ENCODE measurements at regions not wholly inside any gene's neighbourhood (a gene's known extent, or its start where the extent isn't known, plus 50 kb on each side); places are given as distances from the start of the nearest gene placed in this dataset.

DNA sequence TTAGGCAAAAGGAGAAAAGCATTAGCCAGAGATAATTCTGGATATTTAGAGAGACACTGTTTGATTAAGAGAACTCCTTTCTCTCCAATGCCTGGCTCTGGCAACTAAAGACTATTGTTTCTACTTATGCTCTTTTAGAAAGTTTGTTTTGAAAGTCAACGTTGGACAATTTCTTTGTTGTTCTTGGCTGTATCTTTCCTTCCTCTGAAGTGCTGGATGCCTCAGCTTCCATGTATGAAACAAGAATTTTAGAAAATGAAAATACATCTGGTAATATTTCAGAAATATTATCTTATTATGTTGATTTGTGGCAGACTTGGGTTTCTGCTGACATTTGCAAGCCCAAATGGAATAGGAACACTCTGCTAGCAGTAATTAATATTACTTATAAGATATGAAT is 382.6 kb downstream of the SNAPC1 start:
- no peak for DNase-seq (ENCODE audit: low read depth)

DNA sequence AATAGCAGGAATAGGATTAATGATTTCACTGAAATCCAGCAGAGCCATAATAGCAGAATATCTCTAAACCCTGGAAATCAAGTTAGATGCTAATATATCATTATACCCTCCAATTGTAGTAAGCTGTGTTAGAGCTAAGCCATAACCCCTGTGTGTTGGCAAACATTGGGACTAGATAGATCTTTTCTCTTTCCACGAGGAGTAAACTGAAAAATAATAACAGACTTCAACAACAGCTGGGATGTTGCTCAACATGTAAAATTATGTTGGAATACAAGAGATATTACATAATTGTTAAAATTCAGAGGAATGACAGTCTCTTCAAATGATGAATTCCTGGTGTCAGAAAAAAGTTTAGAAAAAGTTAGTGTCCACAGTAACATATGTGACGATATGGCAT is 383.8 kb downstream of the SNAPC1 start:
- no peak for DNase-seq (ENCODE audit: low read depth)

DNA sequence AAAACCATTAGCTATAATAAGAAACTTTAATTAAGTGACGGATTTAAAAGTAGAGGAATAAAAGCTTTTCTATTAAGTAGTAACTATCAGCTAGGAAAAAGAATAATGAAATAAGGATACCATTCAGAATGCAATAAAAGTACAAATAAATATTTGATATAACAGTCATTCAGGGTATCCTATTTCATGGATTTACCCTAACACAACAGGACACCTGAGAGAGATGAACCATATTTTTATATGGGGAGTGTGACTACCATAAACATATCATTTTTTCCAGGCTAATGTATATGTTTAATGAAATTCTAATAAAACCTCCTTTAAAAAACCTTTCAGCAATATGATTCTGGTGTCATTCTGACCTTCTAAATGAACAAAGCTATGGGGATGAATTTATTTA is 393.8 kb downstream of the SNAPC1 start:
- DNase-seq (ENCODE audit: low read depth): no peak

DNA sequence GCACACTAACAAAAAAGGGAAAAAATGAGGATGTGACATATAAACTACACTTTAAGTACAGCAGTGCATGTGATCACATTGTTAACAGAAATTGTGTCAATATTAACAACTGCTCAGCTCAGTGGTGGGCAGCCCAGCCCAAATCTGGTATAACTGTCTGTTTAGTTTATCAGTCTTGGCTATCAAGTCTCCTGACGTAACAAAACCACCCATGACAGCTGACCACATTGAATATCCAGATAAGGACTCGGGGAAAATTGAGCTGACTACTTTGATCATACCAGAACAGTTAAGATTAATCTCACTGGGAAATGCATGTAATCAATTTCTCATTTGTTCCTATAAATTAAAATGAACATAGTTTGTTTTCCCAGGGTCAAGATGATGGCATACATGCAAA is 396.6 kb downstream of the SNAPC1 start:
- DNase-seq (ENCODE audit: low read depth): no peak

DNA sequence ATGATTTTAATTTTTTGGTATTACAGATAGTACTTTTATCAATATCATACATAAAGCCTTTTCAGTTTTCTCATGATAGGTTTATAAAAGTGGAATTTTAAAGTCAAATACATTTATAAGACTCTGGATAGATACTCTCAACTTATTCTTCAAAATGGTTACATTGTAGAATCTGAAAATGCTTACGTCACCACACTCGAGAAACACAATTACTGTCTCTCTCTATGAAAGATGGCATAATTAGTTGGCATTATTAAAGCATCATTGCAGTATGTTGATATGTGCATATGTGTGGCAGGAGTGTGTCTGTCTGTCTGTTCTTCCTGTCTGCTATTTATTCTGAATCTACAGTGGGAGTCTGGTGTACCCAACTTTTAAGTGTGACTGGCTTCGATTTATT is 397.1 kb downstream of the SNAPC1 start:
- DNase-seq (ENCODE audit: low read depth): no peak

DNA sequence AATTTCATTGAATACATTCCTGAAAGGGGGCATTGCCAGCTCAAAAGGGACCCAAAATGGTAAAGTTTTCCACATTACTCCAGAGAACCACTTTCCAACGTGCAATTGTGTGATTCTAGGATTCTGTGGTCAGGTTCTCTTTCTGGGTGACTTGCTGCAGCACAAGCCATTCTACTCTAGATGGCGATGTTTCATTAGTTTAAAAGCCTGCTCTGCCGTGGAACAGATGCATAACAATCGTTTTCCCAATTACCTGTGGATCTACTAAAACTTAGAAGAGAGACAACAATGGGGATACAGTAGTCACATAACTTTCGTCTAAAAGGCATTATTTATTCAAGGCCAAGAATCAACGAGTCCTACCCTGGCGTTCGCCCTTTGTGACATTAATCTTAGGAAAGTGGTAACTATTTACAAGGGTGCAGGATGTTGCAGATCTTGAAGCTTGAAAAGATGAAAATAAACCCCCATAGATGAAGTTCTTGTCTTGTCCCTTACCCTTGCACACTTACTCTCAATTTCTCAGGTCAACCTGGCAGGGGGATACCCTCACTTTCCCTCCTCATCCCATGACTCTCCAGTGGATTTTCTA is 400.9 kb downstream of the SNAPC1 start:
- no peak for DNase-seq (ENCODE audit: low read depth)

DNA sequence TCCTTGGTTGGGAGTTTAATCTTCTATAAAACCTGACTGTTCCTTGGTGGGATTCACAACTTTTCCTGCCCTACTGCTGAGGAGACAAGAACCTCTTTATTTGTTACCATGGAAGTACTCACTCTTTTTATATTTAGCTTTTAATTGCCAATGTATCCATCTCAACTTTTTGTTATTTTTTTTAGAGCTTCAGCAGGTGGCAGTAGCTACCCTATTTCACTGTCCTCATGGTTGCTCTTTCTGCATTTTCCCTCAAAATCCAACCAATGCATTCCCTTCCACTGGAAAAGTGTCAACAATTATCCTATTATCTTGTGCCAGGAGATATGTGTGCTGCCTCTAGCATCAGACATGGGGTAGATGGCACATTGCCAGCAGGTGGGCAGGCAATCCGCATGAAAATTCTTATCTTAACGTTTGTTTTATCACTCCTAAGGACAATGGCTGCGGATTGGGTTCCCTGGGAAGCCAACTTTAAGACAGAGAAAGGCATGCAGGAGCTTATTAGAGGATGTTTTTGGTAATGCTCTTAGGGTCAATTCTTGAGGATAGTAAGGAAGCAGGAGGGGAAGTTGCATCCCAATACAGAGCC is 406.4 kb downstream of the SNAPC1 start:
- DNase-seq (ENCODE audit: low read depth): no peak

DNA sequence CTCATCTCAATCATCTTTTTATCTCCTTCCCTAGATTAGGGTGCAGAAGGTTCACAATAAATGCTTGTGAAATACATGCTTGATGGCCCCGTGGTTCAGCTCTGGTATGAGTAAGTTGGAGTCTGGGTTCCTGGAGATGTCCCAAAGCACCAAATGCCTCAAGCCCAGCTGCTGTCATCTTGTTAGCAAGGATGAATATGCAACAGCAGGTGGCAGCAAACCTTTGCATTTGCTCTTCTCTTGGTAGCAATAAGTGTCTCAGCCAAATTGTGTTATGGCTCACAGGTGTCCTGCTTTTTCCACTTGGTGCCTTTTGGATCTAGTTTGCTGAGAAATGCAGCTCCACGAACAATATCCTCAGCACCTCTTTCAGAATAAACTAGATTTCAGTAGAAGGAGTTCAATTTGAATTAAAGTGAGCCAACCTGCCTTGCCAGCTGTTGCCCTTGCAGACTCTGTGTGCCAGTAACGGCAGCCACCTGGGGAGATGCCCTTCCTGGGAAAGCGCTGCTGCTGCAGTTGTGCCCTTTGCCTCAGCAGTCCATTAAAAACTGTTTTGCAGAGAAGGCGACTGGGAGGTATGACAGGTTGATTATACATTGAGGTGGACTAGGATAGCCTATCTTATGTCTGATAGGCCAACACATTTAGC is 417.3 kb downstream of the SNAPC1 start:
- DNase-seq (ENCODE audit: low read depth): peak; percentile 23

DNA sequence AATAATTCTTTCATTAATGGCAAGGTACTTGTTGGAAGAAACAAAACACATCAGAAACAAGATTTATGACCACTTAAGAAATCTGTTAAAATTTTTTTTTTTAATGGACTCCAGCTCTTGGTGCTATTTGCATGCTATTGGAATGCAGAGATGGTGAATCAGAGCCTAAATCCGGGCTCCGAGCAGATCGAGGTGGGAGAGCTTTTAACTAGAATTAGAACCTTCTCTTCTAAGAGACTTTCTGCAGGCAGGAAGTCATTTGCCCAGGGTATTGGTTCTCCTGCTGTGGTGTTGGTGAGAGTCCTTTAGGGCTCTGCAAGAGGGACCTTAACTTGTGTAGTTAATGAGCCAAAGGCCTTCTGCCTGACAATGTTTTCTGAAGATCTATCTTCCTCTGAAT is 419.4 kb downstream of the SNAPC1 start:
- no peak for DNase-seq (ENCODE audit: low read depth)

DNA sequence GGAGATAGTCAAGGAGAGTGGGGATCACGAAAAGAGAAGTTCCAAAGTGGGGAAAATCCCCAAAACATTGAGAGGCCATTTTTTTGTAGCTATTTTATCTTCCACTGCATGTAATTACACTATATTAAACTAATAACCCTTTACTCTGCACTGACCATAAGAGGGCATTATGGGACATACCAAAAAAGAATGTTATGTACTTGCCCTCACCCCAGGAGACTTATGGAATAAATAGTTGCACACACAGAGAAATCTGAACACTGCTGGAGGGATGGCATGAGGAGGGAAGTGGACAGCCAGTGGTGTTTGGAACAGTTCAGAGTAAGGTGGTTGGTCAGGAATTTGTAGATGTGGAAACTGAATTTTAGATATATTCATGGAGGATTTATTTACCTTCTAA is 422.9 kb downstream of the SNAPC1 start:
- no peak for DNase-seq (ENCODE audit: low read depth)

DNA sequence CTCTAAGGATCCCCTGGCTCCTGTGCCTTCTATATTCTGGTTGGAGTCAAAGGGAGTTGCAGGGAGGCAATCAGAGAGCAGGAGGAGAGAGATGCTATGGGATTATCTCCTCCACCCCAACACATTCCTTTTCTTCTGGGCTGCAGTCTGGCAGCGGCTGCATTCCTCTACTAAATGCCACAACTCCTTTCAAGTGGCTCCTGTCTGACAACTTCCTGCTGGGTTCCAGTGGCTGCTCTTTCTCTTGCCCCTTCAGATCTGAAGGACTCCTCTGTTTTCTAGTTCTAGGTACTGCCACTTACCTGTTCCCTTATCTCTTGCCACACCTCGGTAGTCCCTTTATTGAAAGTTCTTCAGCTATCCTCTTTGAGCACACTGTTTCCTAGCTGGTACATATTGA is 425.0 kb downstream of the SNAPC1 start:
- DNase-seq (ENCODE audit: low read depth): no peak

DNA sequence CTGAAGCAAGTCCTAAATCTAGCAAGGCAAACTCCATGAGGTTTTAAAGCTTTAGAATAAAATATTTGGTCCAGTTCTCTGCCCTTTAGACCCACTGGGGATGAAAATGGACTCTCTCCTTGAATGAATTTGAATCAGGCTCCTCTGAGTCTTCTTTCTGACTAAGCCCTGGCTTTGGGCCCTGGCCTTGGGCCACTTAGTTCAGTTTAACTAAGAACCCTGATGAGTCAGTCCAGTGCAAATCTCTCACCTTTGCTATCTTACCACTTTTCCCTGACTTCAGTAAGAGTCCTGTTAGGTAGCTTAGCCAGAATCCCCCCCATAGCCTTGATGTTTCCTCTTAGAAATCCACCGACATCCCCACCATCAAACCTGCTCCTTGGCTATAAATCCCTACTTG is 427.5 kb downstream of the SNAPC1 start:
- no peak for DNase-seq (ENCODE audit: low read depth)

DNA sequence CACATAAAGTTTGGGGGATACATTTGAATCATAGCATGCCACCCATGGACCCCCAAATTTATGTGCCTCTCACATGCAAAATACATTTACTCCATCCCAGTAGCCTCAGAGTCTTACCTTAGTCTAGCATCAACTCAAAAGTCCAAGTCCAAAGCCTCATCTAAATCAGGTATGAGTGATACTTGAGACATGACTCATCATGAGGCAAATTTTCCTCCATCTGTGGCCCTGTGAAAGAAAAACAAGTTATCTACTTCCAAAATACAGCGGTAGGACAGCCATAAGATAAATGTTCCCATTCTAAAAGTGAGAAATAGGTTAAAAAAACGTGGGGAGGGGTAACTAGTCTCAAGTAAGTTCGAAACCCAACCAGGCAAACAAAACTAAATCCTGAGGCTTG is 444.2 kb downstream of the SNAPC1 start:
- DNase-seq (ENCODE audit: low read depth): no peak

DNA sequence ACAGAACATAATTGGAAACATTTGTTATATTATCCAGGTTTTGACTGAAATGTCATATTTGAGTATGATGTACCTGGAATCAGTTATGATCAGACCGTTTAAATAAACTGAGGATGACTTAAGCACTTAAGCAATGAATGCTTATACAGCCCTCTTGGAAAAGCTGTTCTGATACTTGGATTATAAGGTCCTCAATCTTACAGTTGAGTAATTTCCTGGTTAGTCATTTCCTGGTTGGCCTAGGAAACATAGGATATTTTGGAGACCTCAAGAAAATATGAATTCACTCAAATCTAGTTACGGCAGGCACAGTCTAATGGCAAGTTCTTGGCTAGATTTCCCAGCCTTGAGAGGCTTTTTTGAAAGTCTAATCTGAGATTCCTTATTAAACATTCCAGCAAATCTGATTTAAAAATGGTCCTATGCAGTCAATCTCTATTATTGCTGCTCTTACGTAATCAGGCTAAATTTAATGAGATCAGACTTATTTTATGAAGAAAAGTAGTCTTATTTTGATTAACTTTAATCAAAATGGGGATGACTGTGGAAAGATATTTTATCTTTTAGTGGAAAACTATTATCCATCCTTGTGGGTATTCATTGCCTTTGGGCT is 447.2 kb downstream of the SNAPC1 start:
- DNase-seq (ENCODE audit: low read depth): peak; percentile 24

DNA sequence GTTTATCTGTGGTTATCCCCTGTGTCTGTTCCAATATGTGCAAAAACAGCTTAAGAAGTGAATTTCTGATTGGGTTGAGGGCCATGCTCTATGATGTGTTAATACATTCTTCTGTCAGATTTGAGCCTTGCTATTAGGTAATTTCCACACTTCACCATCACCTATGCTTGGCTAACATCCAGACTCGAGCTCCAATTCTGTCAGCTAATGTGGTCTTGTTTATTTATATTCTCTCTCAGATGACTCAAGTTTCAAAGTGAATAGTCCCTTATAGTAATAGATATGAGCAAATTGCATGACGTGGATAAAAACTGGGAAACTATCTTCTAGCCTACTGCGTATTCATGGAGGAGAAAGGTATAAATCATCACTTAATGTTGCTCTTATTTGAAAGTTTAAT is 451.3 kb downstream of the SNAPC1 start:
- DNase-seq (ENCODE audit: low read depth): no peak

DNA sequence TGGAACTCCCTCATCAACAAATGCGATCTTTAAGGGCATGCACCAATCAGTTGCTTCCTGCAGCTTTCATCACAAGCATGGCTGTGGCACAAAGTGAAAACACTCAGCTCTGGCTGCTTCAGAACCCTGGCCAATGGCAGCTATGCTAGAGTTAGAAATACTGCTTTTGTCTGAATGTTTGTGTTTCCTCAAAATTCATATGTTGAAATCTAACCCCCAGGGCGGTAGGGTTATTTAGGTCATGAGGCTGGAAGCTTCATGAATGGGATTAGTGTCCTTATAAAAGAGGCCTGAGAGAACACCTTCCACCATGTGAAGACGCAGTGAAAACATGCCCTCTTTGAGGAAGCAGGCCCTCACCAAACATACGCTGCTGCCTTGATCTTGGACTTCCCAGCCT is 453.9 kb downstream of the SNAPC1 start:
- DNase-seq (ENCODE audit: low read depth): no peak

DNA sequence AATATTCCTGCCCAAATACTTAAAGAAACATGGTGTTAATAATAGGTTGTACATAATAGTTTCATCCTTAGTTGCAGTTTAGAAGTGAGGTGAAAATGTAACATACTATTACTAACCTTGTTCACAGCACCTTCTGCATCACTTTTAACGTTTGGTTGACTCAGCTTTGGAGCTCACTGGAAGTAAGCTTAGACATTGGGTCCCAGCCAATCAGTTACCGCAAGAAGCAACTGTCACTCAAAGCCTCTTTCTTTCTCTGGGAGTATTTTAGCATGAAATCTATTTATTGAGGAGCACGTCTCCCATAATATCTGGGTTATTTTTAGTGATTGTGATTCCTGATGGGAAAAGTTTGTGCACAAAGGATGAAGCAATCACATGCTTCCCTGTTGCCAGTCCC is 472.6 kb downstream of the SNAPC1 start:
- no peak for DNase-seq (ENCODE audit: low read depth)

DNA sequence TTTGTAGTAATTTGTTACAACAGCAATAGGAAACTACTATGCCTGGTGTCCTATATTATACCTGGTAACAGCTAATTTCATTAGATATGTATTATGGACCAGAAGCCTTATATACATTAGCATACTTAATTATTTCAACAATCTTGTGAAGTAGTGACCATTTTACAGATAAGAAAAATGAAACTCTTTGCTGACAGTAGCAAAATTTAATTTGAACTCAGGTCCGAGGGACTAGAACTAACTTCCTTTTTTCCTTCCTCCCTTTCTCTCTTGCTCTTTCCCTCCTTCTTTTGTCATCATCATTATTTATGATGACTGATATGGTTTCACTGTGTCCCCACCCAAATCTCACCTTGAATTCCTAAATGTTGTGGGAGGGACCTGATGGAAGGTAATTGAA is 482.0 kb downstream of the SNAPC1 start:
- DNase-seq (ENCODE audit: low read depth): no peak

DNA sequence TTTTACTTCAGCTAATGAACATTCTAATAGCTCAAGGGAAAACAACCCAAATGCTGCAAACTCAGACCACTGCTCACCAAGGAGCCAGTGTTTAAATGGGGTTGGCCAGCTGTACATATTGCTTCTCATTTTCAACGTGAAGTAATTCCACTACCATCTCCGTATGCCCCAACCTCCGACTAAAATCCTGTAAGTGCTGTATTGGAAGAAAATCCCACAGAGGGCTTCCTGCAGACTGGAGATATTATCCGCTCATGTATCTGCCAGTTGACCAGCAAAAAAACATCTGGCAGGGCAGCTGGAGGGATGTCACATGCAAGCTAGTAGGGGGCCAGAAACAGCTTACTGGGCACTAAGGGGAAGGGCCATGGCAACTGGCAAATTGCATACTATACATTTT is 485.0 kb downstream of the SNAPC1 start:
- DNase-seq (ENCODE audit: low read depth): no peak

DNA sequence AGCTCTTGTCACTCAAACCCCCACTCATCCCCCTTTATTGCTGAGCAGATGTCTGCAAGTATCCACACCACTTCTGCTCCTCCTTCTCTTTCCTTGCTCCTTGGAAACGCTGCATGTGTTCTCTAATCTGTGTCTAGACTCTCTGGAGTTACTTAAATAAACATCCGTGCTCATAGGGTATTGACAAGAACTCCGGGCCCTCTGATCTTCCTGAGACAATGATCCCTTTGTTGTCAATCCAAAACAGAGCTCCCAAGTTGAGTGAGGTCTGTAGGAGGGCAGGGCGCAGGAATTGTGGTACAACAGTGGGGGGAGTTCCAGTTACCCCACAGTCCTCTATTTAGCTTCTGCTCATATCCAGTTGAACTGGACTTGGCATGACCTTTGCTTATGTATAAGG is 489.0 kb downstream of the SNAPC1 start:
- no peak for DNase-seq (ENCODE audit: low read depth)

DNA sequence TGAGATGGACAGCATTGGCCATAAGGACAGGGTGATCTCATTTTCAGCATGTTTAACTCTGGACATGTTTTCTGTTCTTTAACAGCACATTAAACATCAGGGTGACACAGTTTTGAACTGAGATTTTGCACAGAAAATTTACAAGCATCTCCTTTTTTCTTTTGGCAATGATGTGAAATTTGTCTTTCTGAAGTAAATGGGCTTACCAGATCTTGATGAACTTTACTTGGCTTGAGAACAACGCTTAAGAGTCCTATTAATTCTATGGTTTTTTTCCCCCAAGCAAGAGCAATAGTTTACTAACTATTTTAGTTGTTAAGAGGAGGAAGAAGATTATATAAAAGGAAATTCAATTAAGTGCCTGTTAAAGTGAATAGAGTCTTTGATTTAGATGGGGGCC is 491.0 kb downstream of the SNAPC1 start:
- DNase-seq (ENCODE audit: low read depth): no peak

DNA sequence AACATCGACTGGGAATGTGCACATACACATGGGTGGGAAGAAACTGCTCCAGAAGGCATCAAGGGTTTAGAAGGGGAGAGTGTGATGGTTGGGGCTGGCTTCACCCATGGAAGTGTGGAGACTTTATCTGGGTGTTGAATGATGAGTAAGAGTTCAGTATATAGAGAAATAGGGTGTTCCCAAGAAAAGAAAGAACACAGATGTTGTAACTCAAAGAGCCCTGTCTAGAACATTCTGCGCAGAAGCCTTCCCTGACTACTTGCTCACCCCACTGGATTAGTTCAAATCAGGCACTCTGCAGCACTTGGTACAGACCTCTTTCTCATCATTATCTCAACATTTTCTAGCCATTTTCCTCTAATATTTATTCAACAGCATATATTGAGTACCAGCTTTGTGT is 491.7 kb downstream of the SNAPC1 start:
- DNase-seq (ENCODE audit: low read depth): no peak

DNA sequence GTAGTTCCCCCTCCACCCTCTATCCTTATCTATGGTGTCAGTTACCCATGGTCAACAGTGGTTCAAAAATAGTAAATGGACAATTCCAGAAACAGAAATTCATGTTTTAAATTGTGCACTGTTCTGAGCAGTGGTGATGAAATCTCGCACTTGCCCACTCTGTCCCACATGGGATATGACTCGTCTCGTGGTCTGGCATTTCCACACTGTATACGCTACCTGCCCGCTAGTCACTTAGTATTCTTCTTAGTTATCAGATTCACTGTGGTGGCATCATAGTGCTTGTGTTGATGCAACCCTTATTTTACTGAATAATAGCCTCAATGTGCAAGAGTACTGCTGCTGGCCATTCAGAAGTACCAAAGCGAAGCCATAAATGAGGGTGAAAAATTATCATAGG is 507.0 kb downstream of the SNAPC1 start:
- DNase-seq (ENCODE audit: low read depth): no peak

DNA sequence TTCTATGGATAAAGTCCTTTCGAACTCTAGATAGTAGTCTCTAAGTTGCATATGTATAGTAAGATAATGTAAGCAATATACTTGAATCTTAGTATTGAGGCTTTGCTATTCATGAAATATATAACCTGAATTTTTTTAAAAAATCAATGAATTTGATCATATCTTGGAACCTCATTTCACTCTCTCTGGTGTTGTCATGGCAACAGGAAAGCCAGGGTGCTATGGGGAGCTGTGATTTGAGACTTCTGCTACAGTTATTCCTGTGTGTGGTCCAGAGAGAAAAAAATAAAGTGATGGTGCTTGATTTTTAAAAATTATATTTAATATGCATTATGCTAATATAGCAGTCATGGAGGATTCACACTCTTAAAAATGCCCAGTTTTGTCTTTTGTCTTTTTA is 508.0 kb downstream of the SNAPC1 start:
- no peak for DNase-seq (ENCODE audit: low read depth)

All from HS-27A (cell line).